AG09309 (cell line): ENCODE measurements at regions not wholly inside any gene's neighbourhood (a gene's known extent, or its start where the extent isn't known, plus 50 kb on each side); places are given as distances from the start of the nearest gene placed in this dataset.
"Not testable (repeated sequence)": the region's sequence is repeated elsewhere in the genome, so short reads cannot be mapped to it uniquely, and the experiment has no call there.

Experiments
- DNase-seq: peaks from one replicate; pipeline ENCODE4 v3.0.0-alpha.2; 2010; ENCODE audit warnings: low read depth
- H3K4me3 ChIP-seq: 2 replicates; pipeline ENCODE4 v1.5.1; 2011; ENCODE audit warnings: mild to moderate bottlenecking, low read depth, low read length, moderate library complexity; ENCODE audit not compliant: control insufficient read depth
- CTCF ChIP-seq: IDR thresholded peaks from 2 replicates; pipeline ENCODE4 v1.5.1; 2011; ENCODE audit warnings: mild to moderate bottlenecking, low read depth, low read length, inconsistent platforms; ENCODE audit not compliant: insufficient read depth, control insufficient read depth; ENCODE audit errors: missing control alignments

- H3K4me3 ChIP-seq = no peak overlapping the region
- no peak for TF ChIP-seq CTCF
- no peak for DNase-seq
These were observed 140.5 kb upstream of the CDYL start for GRCh38 chr6:4635666-4636065.

- no peak overlapping the region for H3K4me3 ChIP-seq
- no peak for DNase-seq
- no peak for TF ChIP-seq CTCF
These were observed 143.8 kb upstream of the CDYL start for GRCh38 chr6:4632421-4632820.

DNA sequence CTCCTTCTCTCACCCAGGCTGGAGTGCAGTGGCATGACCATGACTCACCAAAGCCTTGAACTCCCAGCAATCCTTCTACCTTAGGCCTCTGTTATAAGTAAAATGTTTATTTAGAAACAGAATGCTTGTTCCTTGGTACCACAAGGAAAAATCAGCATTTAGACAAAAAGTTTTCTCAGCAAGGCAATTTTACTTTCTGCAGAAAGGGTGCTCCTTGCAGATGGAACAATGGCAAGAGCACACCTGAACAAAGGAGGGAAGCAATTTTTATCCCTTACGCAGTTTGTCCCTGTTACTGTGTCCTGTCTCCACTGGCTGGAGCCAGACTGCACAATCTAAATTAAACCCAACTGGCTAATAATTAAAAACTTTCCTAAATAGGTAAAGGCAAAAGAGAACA is 146.4 kb upstream of the CDYL start:
- not testable (repeated sequence) for DNase-seq, H3K4me3 ChIP-seq

DNA sequence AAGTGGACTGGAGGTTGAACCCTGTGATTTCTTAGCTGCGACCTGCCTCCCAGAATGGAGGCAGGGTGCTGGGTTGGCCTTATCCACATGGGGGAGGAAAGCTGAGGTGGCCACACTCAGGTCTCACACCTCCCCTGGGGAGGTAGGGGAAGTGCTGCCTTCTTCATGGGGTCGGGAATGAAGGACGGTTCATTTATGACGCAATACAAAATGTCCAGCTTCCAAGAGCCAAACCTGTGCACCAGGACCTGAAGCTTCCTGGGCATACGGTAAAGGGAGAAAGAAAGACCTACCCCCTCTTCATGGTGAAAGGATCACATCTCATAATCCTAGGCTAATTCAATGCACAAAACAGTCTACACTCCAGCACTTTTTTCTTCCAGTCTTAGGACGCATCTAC is 150.6 kb upstream of the CDYL start:
- no peak for DNase-seq
- no peak for TF ChIP-seq CTCF
- no peak overlapping the region for H3K4me3 ChIP-seq

DNA sequence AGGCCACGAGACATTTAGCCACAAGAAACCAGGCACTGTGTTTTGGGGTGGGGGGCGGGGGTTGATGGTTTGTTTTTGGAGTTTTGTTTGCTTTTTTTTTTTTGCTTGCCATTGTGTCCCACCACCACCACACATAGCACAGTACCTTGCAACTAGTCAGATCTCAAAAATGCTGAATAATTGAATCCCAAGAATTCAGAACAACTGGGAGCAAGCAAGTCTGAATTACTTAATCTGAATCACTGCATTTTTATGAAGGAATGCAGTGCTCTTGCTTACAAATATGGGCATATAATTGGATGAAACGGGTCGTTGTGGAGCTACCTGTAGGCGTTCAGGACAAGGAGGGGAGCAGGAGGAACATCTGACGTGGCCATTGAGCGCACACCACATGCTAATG is 151.5 kb upstream of the CDYL start:
- TF ChIP-seq CTCF = no peak
- no peak for DNase-seq

GRCh38 chr6:4620284-4621151 is 155.7 kb upstream of the CDYL start:
- no peak overlapping the region for H3K4me3 ChIP-seq
- DNase-seq = no peak
- TF ChIP-seq CTCF = no peak

More for the DNA sequence above, 151.5 kb upstream of the CDYL start:
- H3K4me3 ChIP-seq = no peak overlapping the region

DNA sequence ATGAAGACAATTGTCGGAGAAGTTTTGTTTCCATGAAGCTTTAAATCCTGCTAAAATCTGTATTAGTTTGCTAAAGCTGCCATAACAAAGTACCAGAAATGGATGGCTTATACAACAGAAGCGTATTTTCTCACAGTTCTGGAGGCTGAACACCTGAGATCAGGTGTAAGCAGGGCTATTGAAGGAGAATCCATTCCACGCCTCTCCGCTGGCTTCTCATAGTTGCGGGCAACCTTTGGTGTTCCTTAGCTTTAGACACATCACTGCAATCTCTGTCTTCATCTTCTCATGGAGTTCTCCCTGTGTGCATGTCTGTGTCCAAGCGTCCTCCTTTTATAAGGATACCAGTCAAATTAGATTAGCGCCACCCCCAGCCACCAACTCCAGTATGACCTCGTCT is 159.9 kb upstream of the CDYL start:
- no peak for DNase-seq
- TF ChIP-seq CTCF = no peak
- no peak overlapping the region for H3K4me3 ChIP-seq
